Stimulated activated CD4-positive, alpha-beta T cell treated with anti-CD3 and anti-CD28 coated beads, Interleukin-15, amount 100 ng/mL, for 24 hours (primary cell): ENCODE measurements at regions not wholly inside any gene's neighbourhood (a gene's known extent, or its start where the extent isn't known, plus 50 kb on each side); places are given as distances from the start of the nearest gene placed in this dataset.
"Not testable (repeated sequence)": the region's sequence is repeated elsewhere in the genome, so short reads cannot be mapped to it uniquely, and the experiment has no call there.

Experiments used
- DNase-seq: peaks from one replicate; pipeline ENCODE4 v3.0.0-alpha.2; 2020

- DNase-seq = no peak
Observed at GRCh38 chr12:83886479-83886878, 1026.1 kb downstream of the SLC6A15 start.

GRCh38 chr12:83870921-83871599 lies 1041.5 kb downstream of the SLC6A15 start:
- not testable (repeated sequence) for DNase-seq

- DNase-seq = no peak
Observed at GRCh38 chr12:83866477-83866876, 1046.1 kb downstream of the SLC6A15 start.

GRCh38 chr12:83865431-83865830 lies 1047.2 kb downstream of the SLC6A15 start:
- no peak for DNase-seq

- no peak for DNase-seq
Observed at GRCh38 chr12:83864054-83864453, 1048.5 kb downstream of the SLC6A15 start.

- no peak for DNase-seq
Observed at GRCh38 chr12:83859021-83859420, 1053.6 kb downstream of the SLC6A15 start.

GRCh38 chr12:83856803-83857202 lies 1055.8 kb downstream of the SLC6A15 start:
- DNase-seq = no peak

GRCh38 chr12:83850531-83850930 lies 1062.1 kb downstream of the SLC6A15 start:
- DNase-seq = no peak

- no peak for DNase-seq
Observed at GRCh38 chr12:83848702-83849101, 1063.9 kb downstream of the SLC6A15 start.

- DNase-seq = no peak
Observed at GRCh38 chr12:83843541-83843940, 1069.1 kb downstream of the SLC6A15 start.

- no peak for DNase-seq
Observed at GRCh38 chr12:83841620-83842019, 1071.0 kb downstream of the SLC6A15 start.

- DNase-seq = no peak
Observed at GRCh38 chr12:83827860-83828259, 1084.7 kb downstream of the SLC6A15 start.

- no peak for DNase-seq
Observed at GRCh38 chr12:83827193-83827592, 1085.4 kb downstream of the SLC6A15 start.

- peak; percentile 52 for DNase-seq
Observed at GRCh38 chr12:83826112-83826511, 1086.5 kb downstream of the SLC6A15 start.

GRCh38 chr12:83823386-83824045 lies 1089.1 kb downstream of the SLC6A15 start:
- peak; percentile 49 for DNase-seq

- no peak for DNase-seq
Observed at GRCh38 chr12:83821967-83822366, 1090.6 kb downstream of the SLC6A15 start.

GRCh38 chr12:83818881-83819280 lies 1093.7 kb downstream of the SLC6A15 start:
- DNase-seq = no peak

- DNase-seq = no peak
Observed at GRCh38 chr12:83817730-83818129, 1094.9 kb downstream of the SLC6A15 start.

GRCh38 chr12:83808591-83808990 lies 1104.0 kb downstream of the SLC6A15 start:
- no peak for DNase-seq

- DNase-seq = no peak
Observed at GRCh38 chr12:83807871-83808270, 1104.7 kb downstream of the SLC6A15 start.

- no peak for DNase-seq
Observed at GRCh38 chr12:83805873-83806272, 1106.7 kb downstream of the SLC6A15 start.

- DNase-seq = no peak
Observed at GRCh38 chr12:83805156-83805772, 1107.3 kb downstream of the SLC6A15 start.

- DNase-seq = no peak
Observed at GRCh38 chr12:83801972-83802371, 1110.6 kb downstream of the SLC6A15 start.

- DNase-seq = no peak
Observed at GRCh38 chr12:83800022-83800421, 1112.6 kb downstream of the SLC6A15 start.
